ENCODE measurements at regions not wholly inside any gene's neighbourhood (a gene's known extent, or its start where the extent isn't known, plus 50 kb on each side); places are given as distances from the start of the nearest gene placed in this dataset.
"Not testable (repeated sequence)": the region's sequence is repeated elsewhere in the genome, so short reads cannot be mapped to it uniquely, and the experiment has no call there.

DNA sequence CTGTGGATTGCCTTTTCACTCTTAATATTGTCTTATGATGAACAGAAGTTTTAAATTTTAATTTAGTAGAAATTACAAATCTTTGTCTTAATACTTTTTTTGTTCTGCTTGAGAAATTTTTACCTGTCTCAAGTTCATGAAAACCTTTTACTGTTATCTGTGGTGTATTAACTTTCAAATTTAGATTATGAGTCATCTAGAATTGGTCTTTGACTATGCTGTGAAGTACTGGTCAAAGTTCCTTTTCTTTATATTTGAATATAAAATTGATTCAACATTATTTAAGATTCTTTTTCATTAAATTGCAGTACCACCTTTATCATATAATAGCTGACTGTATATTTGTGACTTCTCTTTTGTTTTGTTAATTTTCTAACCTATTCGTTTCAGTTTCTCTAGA lies 1385.5 kb upstream of the ZEB2 start:
- DNase-seq (no peak), ATAC-seq (ENCODE audit: low read depth) (no peak)
- ChIA-PET POLR2A (no interaction called here), CTCF (no interaction called here)
- Mint-ChIP-seq H3K36me3 (ENCODE audit: low read depth) (no peaks in the 10 kb centered on the region), H3K4me3 (no peak overlapping the region), H3K27me3 (no peaks in the 10 kb centered on the region), H3K4me1 (peaks cover 6% of the 10 kb centered on the region), H3K27ac (no peak overlapping the region), H3K9me3 (peaks cover 3% of the 10 kb centered on the region)
- intact Hi-C loops (cut with micrococcal nuclease) = no loop called here
- TF ChIP-seq, protein P1, sequence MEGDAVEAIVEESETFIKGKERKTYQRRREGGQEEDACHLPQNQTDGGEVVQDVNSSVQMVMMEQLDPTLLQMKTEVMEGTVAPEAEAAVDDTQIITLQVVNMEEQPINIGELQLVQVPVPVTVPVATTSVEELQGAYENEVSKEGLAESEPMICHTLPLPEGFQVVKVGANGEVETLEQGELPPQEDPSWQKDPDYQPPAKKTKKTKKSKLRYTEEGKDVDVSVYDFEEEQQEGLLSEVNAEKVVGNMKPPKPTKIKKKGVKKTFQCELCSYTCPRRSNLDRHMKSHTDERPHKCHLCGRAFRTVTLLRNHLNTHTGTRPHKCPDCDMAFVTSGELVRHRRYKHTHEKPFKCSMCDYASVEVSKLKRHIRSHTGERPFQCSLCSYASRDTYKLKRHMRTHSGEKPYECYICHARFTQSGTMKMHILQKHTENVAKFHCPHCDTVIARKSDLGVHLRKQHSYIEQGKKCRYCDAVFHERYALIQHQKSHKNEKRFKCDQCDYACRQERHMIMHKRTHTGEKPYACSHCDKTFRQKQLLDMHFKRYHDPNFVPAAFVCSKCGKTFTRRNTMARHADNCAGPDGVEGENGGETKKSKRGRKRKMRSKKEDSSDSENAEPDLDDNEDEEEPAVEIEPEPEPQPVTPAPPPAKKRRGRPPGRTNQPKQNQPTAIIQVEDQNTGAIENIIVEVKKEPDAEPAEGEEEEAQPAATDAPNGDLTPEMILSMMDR (IDR thresholded peaks at IDR 0.05) = no peak

DNA sequence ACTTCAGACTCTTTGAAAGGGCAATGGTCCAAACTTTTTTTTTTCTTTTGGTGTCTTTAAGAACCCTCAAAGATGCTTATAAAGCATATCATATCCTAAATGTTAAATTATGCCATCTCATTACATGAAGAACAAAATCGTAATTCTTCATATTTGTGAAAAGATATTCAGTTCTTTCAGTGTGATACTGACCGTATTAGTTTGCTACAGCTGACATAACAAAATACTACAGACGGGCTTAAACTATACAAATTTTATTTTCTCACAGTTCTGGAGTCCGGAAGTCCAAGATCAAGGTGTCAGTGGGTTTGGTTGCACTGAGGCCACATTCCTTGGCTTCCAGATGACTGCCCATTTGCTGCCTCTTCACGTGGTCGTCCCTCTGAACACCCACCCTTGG lies 1377.2 kb upstream of the ZEB2 start:
- H3K9me3 Mint-ChIP-seq = peaks cover 3% of the 10 kb centered on the region
- ChIA-PET POLR2A (no interaction called here), CTCF (no interaction called here)
- no peaks in the 10 kb centered on the region for H3K4me1 Mint-ChIP-seq
- H3K27ac Mint-ChIP-seq = no peak overlapping the region
- intact Hi-C loops (cut with micrococcal nuclease) = no loop called here
- ATAC-seq (ENCODE audit: low read depth) = no peak
- H3K27me3 Mint-ChIP-seq = no peaks in the 10 kb centered on the region
- no peak for DNase-seq
- no peaks in the 10 kb centered on the region for H3K36me3 Mint-ChIP-seq (ENCODE audit: low read depth)
- no peak overlapping the region for H3K4me3 Mint-ChIP-seq
- TF ChIP-seq, protein P1 (IDR thresholded peaks at IDR 0.05) = no peak

DNA sequence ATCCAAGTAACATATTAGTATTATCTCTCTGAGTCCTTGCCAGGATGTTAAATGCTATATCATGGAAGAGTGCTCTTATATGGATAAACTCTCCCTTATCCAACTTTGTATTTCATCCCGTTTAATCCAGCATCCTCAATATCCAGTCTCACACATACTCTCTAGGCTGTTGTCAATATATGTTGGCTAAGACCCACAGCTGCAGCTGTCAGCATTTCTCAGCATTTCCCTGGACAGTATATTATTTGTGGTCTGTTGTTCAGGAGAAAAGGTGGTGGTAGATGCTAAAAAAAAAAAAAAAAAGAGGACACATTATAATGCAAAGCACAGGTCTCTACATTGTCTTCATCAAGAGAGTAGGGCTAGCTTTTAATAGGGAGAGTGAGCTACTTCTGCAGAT lies 1368.0 kb upstream of the ZEB2 start:
- no peak for ATAC-seq (ENCODE audit: low read depth)

DNA sequence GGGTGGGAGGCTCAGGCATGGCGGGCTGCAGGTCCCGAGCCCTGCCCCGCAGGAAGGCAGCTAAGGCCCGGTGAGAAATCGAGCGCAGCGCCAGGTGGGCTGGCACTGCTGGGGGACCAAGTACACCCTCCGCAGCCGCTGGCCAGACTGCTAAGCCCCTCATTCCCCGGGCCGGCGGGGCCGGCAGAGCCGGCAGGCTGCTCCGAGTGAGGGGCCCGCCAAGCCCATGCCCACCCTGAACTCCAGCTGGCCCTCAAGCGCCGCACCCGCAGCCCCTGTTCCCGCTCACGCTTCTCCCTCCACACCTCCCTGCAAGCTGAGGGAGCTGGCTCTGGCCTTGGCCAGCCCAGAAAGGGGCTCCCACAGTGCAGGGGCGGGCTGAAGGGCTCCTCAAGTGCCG lies 1361.1 kb upstream of the ZEB2 start:
- intact Hi-C loops (cut with micrococcal nuclease) = loop anchor here (1.0 kb wide), 1 partner anchor 42 kb away; no protein-coding TSS in a partner anchor
- DNase-seq; H3K4me1 Mint-ChIP-seq; ATAC-seq (ENCODE audit: low read depth); H3K27me3 Mint-ChIP-seq; CTCF ChIA-PET; H3K36me3 Mint-ChIP-seq (ENCODE audit: low read depth); POLR2A ChIA-PET; H3K27ac Mint-ChIP-seq; H3K4me3 Mint-ChIP-seq; H3K9me3 Mint-ChIP-seq: not testable (repeated sequence)

More for the DNA sequence above, 1368.0 kb upstream of the ZEB2 start:
- CTCF ChIA-PET = no interaction called here
- no peak for DNase-seq
- TF ChIP-seq, protein P1 (IDR thresholded peaks at IDR 0.05) = no peak
- H3K36me3 Mint-ChIP-seq (ENCODE audit: low read depth) = no peaks in the 10 kb centered on the region
- H3K4me3 Mint-ChIP-seq = no peak overlapping the region
- POLR2A ChIA-PET = no interaction called here
- no peaks in the 10 kb centered on the region for H3K27me3 Mint-ChIP-seq
- intact Hi-C loops (cut with micrococcal nuclease) = no loop called here
- no peaks in the 10 kb centered on the region for H3K9me3 Mint-ChIP-seq
- H3K4me1 Mint-ChIP-seq = no peaks in the 10 kb centered on the region
- H3K27ac Mint-ChIP-seq = no peak overlapping the region

DNA sequence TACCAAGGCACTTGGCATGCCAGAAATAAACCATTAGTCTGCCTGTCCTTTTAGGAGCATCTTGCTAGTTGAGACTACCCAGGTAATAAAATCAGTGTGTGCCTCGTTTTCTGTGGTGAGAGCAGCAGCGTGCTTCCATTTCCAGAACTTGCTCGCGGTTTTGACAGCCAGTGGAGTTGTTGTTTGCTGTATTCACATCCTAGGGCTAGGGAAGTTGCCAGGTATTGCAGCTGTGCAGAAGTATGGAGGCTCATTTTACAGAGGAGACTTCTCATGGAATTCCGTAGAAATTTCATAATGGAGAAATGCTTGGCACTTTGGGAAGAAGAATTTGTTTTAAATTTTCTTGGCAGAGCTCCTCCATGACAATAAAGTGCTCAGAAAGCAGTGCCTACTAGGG lies 1355.1 kb upstream of the ZEB2 start:
- Mint-ChIP-seq H3K4me3 (no peak overlapping the region), H3K36me3 (ENCODE audit: low read depth) (no peaks in the 10 kb centered on the region), H3K27me3 (no peaks in the 10 kb centered on the region), H3K27ac (no peak overlapping the region), H3K4me1 (no peaks in the 10 kb centered on the region), H3K9me3 (no peaks in the 10 kb centered on the region)
- intact Hi-C loops (cut with micrococcal nuclease) = no loop called here
- DNase-seq (no peak), ATAC-seq (ENCODE audit: low read depth) (no peak)
- ChIA-PET POLR2A (no interaction called here), CTCF (no interaction called here)
- TF ChIP-seq, protein P1 (IDR thresholded peaks at IDR 0.05) = no peak

DNA sequence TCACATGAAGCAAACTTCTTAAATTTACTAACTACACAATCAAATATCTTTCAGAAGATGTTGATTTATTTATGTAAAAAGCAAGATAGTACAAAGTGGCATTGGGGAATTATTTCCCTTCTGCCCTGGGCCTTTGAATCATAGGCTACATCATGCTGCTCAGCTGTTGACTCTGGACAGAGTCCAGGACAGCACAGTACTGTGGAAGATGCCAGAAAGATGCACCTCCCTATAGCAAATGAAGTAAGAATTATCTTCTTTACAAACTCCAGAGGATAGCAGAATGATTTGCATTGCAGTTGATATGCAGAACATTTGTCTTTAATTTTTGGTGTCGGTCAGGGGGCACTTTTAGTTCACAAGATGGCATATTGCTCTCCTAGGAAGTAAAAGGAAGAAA lies 1354.5 kb upstream of the ZEB2 start:
- no peak overlapping the region for H3K4me3 Mint-ChIP-seq
- TF ChIP-seq, protein P1 (IDR thresholded peaks at IDR 0.05) = no peak
- ATAC-seq (ENCODE audit: low read depth) (no peak), DNase-seq (no peak)
- POLR2A ChIA-PET = no interaction called here
- H3K36me3 Mint-ChIP-seq (ENCODE audit: low read depth) = no peaks in the 10 kb centered on the region
- intact Hi-C loops (cut with micrococcal nuclease) = no loop called here
- no peaks in the 10 kb centered on the region for H3K9me3 Mint-ChIP-seq
- no peak overlapping the region for H3K27ac Mint-ChIP-seq
- H3K27me3 Mint-ChIP-seq = no peaks in the 10 kb centered on the region
- CTCF ChIA-PET = no interaction called here
- H3K4me1 Mint-ChIP-seq = no peaks in the 10 kb centered on the region
